ENCODE measurements at regions not wholly inside any gene's neighbourhood (a gene's known extent, or its start where the extent isn't known, plus 50 kb on each side); places are given as distances from the start of the nearest gene placed in this dataset.

- Histone ChIP-seq H3K79me2 (ENCODE audit: control insufficient read depth, insufficient read depth, low read length) (no peaks in the 10 kb centered on the region), H3K27ac (ENCODE audit: insufficient read depth, low read length) (no peak overlapping the region), H3K4me2 (ENCODE audit: extremely low read depth, insufficient read depth, low read length) (no peak overlapping the region), H3K4me1 (ENCODE audit: control insufficient read depth, extremely low read depth, insufficient read depth, low read length) (no peaks in the 10 kb centered on the region), H2AFZ (ENCODE audit: low read length) (no peak overlapping the region), H3K9ac (ENCODE audit: insufficient read depth, low read length) (no peak overlapping the region), H3K27me3 (ENCODE audit: control insufficient read depth, insufficient read depth, low read length) (no peaks in the 10 kb centered on the region), H3K9me3 (ENCODE audit: control insufficient read depth, insufficient read depth, low read depth, low read length) (no peaks in the 10 kb centered on the region), H3K4me3 (replicated peaks in 1 of 4; ENCODE audit: control extremely low read depth in 1 of 4, insufficient read depth in 1 of 4, low read depth in 3 of 4, low read length in 4 of 4) (no peak overlapping the region), H4K20me1 (ENCODE audit: control insufficient read depth, extremely low read depth, insufficient read depth, low read length) (no peaks in the 10 kb centered on the region), H3K36me3 (ENCODE audit: control insufficient read depth, insufficient read depth, low read length) (no peaks in the 10 kb centered on the region)
- no peak for DNase-seq (ENCODE audit: low read depth in 2 of 2)
- TF ChIP-seq EZH2 (IDR thresholded peaks at IDR 0.05; ENCODE audit: low read length, missing control alignments) (no peak), CTCF (conservative IDR thresholded peaks at IDR 0.05 in 1 of 2, IDR thresholded peaks at IDR 0.05 in 1 of 2; ENCODE audit: low read depth in 1 of 2, low read length in 2 of 2) (no peak)
Observed at GRCh38 chr5:136890431-136891148, 525.2 kb upstream of the TRPC7 start.

- Histone ChIP-seq H3K4me3 (replicated peaks in 1 of 4; ENCODE audit: control extremely low read depth in 1 of 4, insufficient read depth in 1 of 4, low read depth in 3 of 4, low read length in 4 of 4) (no peak overlapping the region), H2AFZ (ENCODE audit: low read length) (no peak overlapping the region)
- DNase-seq (ENCODE audit: low read depth in 2 of 2): no peak
Observed at GRCh38 chr5:136886608-136887007, 521.3 kb upstream of the TRPC7 start.

GRCh38 chr5:136864960-136865359 is 499.6 kb upstream of the TRPC7 start:
- Histone ChIP-seq H3K4me3 (replicated peaks in 1 of 4; ENCODE audit: control extremely low read depth in 1 of 4, insufficient read depth in 1 of 4, low read depth in 3 of 4, low read length in 4 of 4) (no peak overlapping the region), H4K20me1 (ENCODE audit: control insufficient read depth, extremely low read depth, insufficient read depth, low read length) (no peaks in the 10 kb centered on the region), H3K79me2 (ENCODE audit: control insufficient read depth, insufficient read depth, low read length) (no peaks in the 10 kb centered on the region), H3K4me2 (ENCODE audit: extremely low read depth, insufficient read depth, low read length) (no peak overlapping the region), H3K4me1 (ENCODE audit: control insufficient read depth, extremely low read depth, insufficient read depth, low read length) (no peaks in the 10 kb centered on the region), H3K27ac (ENCODE audit: insufficient read depth, low read length) (no peak overlapping the region), H3K27me3 (ENCODE audit: control insufficient read depth, insufficient read depth, low read length) (no peaks in the 10 kb centered on the region), H2AFZ (ENCODE audit: low read length) (no peak overlapping the region), H3K36me3 (ENCODE audit: control insufficient read depth, insufficient read depth, low read length) (no peaks in the 10 kb centered on the region), H3K9ac (ENCODE audit: insufficient read depth, low read length) (no peak overlapping the region), H3K9me3 (ENCODE audit: control insufficient read depth, insufficient read depth, low read depth, low read length) (no peaks in the 10 kb centered on the region)
- no peak for TF ChIP-seq EZH2 (IDR thresholded peaks at IDR 0.05; ENCODE audit: low read length, missing control alignments)
- no peak for TF ChIP-seq CTCF (conservative IDR thresholded peaks at IDR 0.05 in 1 of 2, IDR thresholded peaks at IDR 0.05 in 1 of 2; ENCODE audit: low read depth in 1 of 2, low read length in 2 of 2)
- no peak for DNase-seq (ENCODE audit: low read depth in 2 of 2)

More at GRCh38 chr5:136886608-136887007, 521.3 kb upstream of the TRPC7 start:
- TF ChIP-seq CTCF (conservative IDR thresholded peaks at IDR 0.05 in 1 of 2, IDR thresholded peaks at IDR 0.05 in 1 of 2; ENCODE audit: low read depth in 1 of 2, low read length in 2 of 2) (no peak), EZH2 (IDR thresholded peaks at IDR 0.05; ENCODE audit: low read length, missing control alignments) (no peak)
- Histone ChIP-seq H4K20me1 (ENCODE audit: control insufficient read depth, extremely low read depth, insufficient read depth, low read length) (no peaks in the 10 kb centered on the region), H3K27me3 (ENCODE audit: control insufficient read depth, insufficient read depth, low read length) (no peaks in the 10 kb centered on the region), H3K79me2 (ENCODE audit: control insufficient read depth, insufficient read depth, low read length) (no peaks in the 10 kb centered on the region), H3K4me1 (ENCODE audit: control insufficient read depth, extremely low read depth, insufficient read depth, low read length) (no peaks in the 10 kb centered on the region), H3K36me3 (ENCODE audit: control insufficient read depth, insufficient read depth, low read length) (no peaks in the 10 kb centered on the region), H3K4me2 (ENCODE audit: extremely low read depth, insufficient read depth, low read length) (no peak overlapping the region), H3K9ac (ENCODE audit: insufficient read depth, low read length) (no peak overlapping the region), H3K9me3 (ENCODE audit: control insufficient read depth, insufficient read depth, low read depth, low read length) (no peaks in the 10 kb centered on the region), H3K27ac (ENCODE audit: insufficient read depth, low read length) (no peak overlapping the region)
